Left forelimb (tissue), 1 donor: ENCODE measurements at regions not wholly inside any gene's neighbourhood (a gene's known extent, or its start where the extent isn't known, plus 50 kb on each side); places are given as distances from the start of the nearest gene placed in this dataset.
"Not testable (repeated sequence)": the region's sequence is repeated elsewhere in the genome, so short reads cannot be mapped to it uniquely, and the experiment has no call there.

Experiments used
- DNase-seq: peaks from one replicate; pipeline ENCODE4 v3.0.0-alpha.2; 2018; ENCODE audit warnings: low spot score

DNA sequence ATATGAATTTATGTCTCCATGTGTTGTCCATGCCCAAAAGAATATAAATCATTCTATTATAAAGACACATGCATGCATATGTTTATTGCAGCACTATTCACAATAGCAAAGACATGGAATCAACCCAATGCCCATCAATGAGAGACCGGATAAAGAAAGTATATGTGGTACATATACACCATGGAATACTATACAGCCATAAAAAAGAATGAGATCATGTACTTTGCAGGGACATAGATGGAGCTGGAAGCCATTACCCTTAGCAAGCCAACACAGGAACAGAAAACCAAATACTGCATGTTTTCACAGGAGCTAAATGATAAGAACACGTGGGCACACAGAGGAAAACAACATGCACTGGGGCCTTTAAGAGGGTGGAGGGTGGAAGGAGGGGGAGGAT, 639.1 kb downstream of the GATA3 start:
- not testable (repeated sequence) for DNase-seq

GRCh38 chr10:8696746-8697145, 642.3 kb downstream of the GATA3 start:
- no peak for DNase-seq

DNA sequence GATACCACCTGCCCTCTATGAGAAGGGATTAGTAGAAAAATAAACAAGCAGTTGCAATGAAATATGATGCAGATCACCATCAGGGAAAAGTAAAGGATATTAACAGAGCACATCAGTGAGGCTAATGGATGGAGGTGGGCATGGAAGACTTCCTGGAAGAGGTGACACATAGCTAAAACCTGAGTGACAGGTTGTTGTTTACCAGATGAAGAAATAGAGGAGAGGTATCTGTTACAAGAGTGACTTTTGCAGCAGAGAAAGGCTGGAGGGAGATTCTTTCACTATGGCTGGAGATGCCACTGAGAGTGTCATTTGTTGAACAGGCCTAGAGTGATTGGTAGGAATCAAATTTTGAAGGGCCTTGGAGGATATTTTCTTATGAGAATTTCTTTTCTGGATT, 646.2 kb downstream of the GATA3 start:
- DNase-seq: no peak

- DNase-seq: no peak
Observed at GRCh38 chr10:8702181-8702580, 647.7 kb downstream of the GATA3 start.

- DNase-seq: no peak
Observed at GRCh38 chr10:8705415-8705814, 650.9 kb downstream of the GATA3 start.

GRCh38 chr10:8712656-8713055, 658.2 kb downstream of the GATA3 start:
- DNase-seq: no peak

DNA sequence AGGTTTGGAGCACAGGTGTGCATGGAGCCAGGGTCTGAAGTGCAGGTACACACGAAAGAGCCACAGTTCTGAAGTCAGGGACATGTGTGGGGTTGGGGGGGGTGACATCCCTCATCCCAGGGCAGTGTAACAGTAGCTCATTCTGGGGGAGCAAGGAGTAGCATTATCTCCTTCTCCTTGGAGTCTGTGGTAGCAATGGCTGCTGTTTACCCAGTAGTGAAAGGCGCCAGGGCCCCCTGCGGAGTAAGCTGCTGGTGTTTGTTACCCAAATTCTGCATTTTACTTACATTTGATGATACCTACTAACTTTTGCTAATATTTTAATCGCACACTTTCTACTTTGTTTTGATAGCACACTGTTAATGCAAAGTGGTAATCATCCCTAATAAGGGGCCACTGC, 665.5 kb downstream of the GATA3 start:
- no peak for DNase-seq

GRCh38 chr10:8721650-8722049, 667.2 kb downstream of the GATA3 start:
- DNase-seq: no peak

DNA sequence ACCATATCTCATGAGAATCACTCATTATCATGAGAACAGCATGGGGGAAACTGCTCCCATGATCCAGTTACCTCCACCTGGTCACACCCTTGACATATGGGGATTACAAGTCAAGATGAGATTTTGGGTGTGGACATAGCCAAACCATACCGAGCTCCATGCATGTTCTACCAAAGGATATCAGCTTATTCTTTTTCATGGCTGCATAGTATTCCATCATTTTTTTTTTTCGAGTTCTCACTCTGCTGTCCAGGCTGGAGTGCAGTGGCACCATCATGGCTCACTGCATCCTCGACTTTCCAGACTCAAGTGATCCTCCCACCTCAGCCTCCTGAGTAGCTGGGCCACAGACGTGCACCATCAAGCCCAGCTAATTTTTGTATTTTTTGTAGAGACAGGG, 668.3 kb downstream of the GATA3 start:
- DNase-seq: no peak

GRCh38 chr10:8725343-8725742, 670.9 kb downstream of the GATA3 start:
- no peak for DNase-seq

- no peak for DNase-seq
Observed at GRCh38 chr10:8726084-8726778, 671.7 kb downstream of the GATA3 start.

DNA sequence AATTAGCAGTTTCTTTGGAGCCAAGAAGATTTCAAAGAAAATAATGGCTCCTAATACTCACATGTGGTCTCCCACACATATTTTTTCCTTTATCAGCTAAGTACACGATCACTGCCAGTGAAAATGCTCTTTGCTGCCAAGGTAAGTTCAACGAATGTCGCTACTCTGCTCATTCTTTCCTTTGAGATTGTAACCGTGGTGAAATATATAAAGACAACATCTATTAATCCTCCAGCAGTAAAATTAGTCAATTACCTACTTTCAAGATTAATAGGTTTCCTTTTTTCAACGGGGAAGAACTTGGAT, 672.2 kb downstream of the GATA3 start:
- no peak for DNase-seq

GRCh38 chr10:8731121-8732095, 676.9 kb downstream of the GATA3 start:
- no peak for DNase-seq

- DNase-seq: no peak
Observed at GRCh38 chr10:8738987-8739386, 684.5 kb downstream of the GATA3 start.

DNA sequence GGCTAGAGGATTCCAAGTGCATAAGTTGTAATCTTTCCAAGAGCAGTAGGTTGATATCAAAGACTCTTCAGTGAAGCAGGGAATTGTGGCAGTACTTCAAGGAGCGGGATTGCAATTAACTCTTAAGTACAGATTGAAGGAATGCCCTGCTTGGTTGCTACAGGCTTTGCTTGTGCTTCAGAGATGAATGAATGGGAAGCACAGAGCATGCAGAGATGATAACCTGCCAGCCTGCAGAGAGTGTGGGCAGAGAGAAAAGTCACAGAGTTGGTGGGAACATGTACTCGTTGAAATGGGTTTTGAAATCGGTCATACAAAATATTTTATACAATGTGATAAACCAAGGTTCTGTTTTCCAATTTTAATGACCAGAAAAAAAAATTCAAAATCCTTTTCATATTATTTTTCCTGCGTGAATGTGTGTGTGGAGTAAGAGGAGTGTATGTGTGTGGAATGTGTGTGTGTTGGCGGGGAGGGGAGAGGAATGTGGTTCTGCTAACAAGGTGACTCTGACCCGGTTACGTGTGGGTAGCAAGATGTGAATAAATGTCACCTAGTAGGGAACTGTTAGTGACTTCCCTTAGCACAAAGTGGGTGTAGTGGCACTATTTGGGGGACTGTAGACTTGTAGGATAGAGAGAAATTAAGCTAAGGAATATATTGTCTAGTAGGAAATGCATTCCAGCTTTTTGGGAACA, 697.8 kb downstream of the GATA3 start:
- DNase-seq: no peak

- no peak for DNase-seq
Observed at GRCh38 chr10:8758029-8758428, 703.5 kb downstream of the GATA3 start.

GRCh38 chr10:8766899-8767298, 712.4 kb downstream of the GATA3 start:
- DNase-seq: no peak

DNA sequence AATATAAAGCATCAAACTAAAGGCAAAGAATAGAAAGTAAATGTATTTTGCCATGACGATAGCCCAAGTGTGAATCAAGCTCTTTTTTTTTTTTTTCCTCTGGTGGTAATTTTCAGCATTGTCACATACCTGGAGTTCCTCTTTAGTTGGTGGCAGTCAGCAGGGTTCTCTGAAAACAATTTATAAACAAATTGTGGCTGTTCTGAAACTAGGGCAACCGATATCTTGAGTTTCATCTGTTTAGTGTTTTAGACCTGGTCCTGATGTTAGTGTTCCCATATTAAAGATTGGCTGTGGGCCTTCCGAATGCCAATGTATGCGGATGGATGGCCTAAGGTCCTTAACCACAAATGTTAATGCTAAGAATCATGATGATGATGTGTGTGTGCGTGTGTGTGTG, 713.1 kb downstream of the GATA3 start:
- no peak for DNase-seq

DNA sequence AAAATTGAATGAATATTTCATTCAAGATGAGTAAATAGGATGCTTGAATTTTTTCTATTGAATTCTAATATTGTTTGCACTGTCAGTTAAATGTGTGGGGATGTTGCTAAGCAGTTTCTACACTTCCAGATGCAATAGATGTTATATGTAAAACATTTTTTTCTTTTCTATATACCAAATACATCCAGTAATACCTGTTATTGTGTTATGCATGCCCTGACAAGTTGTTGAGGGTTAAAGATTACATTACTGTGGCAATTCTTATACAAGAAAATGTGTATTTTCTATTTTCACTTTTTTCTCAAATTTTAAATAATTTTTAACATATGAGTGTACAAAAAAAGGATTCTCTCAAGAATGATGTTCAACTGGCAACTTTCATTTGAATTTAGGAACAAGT, 713.9 kb downstream of the GATA3 start:
- DNase-seq: no peak

GRCh38 chr10:8768852-8769251, 714.4 kb downstream of the GATA3 start:
- DNase-seq: no peak

- no peak for DNase-seq
Observed at GRCh38 chr10:8776926-8777622, 722.6 kb downstream of the GATA3 start.

DNA sequence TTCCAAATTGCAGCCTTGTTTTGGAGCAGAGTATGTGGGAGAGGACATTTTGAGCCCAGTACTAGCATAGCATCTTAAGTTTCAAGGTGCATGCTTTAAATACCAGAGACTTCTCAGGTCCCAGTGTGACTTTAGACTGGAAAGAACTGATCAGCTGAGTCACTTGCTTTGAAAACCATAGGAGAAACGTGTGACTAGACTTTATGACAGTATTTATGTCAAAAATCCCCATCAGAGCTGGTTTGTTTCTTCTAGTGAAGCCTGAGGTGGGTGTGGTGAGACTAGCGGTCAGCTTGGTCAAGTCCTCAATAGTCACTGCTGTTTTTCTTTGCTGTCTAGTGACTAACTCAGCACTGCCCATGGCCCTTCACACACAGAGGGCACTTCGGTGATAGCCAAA, 724.2 kb downstream of the GATA3 start:
- DNase-seq: no peak
